ENCODE measurements at regions not wholly inside any gene's neighbourhood (a gene's known extent, or its start where the extent isn't known, plus 50 kb on each side); places are given as distances from the start of the nearest gene placed in this dataset.

DNA sequence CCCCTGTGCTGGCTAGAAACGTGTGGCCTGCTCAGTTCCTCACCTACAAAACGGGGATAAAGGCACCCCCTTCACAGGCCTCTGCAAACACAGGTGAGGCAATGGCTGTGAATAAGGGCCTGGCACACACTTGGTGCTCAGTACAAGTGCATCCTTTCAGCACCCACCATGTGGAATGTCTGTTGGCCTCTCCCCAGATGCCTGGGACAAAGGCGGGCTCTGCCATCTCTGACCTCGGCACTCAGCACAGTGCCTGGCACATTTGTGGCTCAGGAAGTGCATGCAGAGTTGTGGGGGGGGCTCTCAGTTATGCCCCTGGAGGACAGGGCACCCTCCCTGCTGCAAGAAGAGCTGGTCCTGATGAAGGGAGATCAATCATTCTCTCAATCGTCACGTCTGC lies 224.6 kb upstream of the RAB6C start:
- DNase-seq: no peak

- DNase-seq: no peak
These were observed 223.7 kb upstream of the RAB6C start for GRCh38 chr2:129755786-129756185.

DNA sequence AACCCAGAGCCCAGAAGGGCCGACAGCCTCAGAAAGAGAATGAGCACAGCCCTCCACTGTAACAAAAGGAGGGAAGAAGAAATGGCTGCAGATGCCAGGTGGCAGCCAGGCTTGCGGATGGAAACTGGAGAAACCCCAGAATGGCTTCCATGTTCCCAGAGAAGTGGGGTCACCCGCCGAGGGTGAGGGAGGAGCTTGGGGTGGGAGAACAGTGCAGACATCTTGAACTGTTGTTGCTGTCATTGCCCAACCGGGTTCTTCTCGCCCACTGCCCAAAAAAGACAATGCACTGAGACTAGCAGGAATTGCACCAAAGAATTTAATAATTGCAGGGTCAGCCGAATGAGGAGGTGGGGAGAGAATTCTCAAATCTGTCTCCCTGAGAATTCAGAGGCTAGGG lies 223.2 kb upstream of the RAB6C start:
- no peak for DNase-seq

DNA sequence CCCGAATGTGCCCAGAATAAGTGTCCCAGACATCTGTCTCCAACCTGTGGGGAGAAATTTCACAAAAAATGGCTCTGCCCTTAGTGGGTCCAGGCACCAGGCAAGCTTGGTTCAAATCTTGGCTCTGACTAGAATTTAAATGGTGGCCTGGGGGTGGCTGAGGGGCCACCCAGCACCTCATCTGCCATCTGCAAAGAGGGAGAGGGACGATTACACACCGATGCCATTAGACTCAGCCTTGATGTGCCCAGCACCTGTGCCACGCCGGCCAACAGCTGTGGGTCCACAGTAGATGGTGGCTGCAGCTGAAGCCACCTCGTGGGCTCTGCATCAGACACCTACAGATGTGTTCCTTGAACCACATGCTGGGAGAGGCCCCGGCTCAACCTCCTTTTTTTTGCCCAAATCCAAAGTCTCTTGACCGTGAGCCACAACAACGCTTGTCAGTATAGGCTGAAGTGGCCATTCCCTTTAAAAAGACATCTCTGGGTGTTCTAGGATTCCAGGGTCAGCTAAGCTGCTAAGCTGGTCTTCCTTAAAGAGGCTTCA lies 222.0 kb upstream of the RAB6C start:
- no peak for DNase-seq

GRCh38 chr2:129757915-129758783 lies 221.3 kb upstream of the RAB6C start:
- no peak for DNase-seq

DNA sequence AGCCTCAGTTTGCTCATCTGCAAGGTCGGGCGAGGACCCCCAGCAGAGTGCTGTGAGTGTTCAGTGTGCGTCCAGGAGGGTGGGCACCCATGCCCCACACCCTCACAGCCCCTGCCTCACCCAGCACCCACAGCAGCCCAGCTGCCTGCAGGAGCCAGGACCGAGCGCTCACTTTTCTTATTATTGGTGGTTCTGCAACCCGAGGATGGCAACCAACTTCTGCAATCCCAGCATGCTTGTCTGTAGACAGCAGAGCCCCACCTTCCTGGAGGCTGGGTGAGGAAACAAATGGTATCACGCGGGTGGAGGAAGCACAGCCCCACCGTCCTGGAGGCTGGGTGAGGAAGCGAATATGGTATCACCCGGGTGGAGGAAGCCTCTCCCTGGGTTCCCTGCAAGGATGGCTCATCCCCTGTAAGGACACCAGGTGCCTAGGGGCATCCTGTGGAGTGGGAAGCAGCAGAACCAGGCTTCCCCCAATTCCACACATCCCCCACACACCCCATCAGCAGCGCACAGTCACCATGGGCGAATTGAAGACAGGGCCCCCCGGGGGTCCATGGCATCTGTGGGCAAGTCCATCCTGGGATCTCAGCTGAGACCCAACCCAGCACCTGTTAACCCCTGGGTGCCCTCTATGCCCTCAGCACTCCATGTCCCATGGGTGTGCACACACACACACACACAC lies 220.5 kb upstream of the RAB6C start:
- DNase-seq: no peak

DNA sequence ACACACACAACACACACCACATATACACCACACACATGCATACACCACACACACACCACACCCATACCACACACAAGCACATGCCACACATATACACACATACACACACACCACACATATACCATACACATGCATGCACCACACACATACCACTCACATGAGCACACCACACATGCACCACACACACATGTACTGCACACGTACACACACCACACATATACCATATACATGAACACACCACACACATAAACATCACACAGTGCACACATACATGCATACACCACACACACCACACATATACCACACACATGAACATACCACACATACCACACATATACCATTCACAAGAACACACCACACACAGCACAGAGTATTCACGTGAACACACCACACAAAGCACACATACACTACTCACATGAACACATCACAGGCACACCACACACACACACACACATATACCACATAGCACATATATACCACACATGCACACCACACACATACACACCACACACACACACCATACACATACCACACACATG lies 219.9 kb upstream of the RAB6C start:
- DNase-seq: no peak

- no peak for DNase-seq
These were observed 218.8 kb upstream of the RAB6C start for GRCh38 chr2:129760669-129761068.

- DNase-seq: no peak
These were observed 217.9 kb upstream of the RAB6C start for GRCh38 chr2:129761569-129762021.

DNA sequence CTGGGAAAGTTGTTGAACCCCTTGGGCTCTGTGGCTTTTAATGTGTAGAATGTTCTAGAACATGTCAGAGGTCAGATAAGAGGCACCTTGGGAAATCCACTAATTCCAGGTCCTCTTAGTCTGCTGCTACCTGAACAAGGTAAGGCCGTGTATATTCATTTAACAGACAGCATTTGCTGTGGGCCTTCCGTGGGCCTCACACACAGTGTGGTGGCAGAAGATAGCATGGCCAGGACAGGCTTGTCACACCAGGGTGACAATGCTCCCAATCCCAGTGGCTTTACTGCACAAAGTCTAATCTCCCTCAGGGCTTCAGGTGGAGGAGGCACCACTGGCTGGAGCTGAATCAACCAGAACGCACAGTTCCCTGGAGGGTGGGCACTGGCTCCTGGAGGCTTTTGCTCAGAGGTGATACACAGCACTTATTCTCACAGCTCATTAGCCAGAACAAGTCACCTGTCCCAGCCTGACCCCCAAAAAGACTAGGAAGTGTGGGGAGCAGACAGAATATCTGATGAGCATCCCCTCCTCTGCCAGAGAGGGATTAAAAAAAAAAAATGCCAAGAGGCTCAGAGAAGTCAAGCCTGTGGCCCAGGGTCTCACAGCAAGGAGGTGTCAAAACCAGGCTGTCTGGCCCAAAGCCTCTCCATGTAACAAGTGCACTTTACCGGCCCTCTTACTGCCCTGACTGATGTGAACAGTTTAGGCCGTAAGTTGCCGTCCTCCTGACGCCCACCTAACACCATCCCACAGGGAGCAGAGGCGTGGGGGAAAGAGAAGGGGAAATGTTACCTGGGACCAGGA lies 216.9 kb upstream of the RAB6C start:
- DNase-seq: no peak

DNA sequence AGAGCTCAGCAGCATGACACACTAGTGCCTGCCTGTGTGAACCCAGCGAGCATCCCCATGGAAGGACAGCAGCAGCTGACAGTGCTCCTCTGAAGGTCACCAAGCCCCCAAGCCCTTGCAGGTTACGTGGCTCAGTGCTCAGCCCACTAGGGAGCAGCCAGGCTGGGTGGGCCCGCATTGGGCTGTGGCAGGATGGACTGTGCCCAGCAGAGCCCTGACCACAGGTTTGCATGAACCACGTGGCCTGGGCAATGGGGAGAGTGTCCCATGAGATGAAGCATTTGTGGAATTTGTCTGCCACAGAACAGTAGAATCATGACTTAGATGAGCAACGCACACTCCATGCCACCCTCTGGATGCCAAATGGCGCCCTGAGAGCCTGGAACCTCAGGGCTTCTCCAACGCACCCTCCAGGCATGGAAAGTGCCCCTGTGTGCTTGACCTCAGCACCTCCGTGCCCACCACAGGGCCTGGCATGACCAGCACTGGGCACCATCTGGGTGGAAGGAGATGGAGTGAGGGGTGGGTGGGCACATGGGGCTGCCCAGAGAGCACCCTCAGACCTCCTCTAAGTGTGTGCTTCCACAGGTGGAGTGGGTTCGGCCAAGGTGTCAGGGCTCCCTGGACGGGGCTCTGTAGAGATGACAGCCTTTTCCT lies 216.1 kb upstream of the RAB6C start:
- DNase-seq: no peak

- no peak for DNase-seq
These were observed 215.5 kb upstream of the RAB6C start for GRCh38 chr2:129763966-129764365.

- no peak for DNase-seq
These were observed 214.8 kb upstream of the RAB6C start for GRCh38 chr2:129764376-129765325.

- DNase-seq: no peak
These were observed 214.2 kb upstream of the RAB6C start for GRCh38 chr2:129765326-129765677.

GRCh38 chr2:129765678-129766351 lies 213.7 kb upstream of the RAB6C start:
- no peak for DNase-seq

DNA sequence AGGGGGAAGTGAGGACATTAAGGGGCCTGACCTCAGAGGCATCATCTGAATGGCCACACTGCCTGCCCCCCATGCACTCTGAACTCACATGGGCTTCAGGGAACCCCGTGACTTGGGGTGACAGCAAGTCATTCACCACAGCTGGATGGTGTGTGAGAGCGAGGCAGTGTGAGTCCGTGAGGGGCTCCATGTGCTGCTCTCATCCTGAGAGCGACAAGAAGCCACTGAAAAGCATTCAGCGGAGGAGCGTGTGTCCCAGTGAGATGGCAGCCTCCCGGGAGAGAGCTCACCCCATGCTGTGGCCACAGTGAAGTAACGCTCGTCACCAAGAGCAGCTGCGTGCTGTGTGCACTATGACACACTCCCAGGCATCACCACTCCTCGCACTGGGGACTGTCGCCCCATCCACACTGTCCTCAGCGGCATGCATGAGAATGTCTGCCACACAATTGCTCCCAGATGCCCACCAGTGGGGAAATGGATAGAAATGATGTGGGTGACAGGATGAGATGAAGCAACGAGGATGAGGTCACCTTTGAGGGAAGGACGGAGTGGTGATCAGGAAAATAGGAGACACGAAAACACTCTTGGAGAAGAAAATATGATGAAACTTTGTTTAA lies 213.0 kb upstream of the RAB6C start:
- no peak for DNase-seq

DNA sequence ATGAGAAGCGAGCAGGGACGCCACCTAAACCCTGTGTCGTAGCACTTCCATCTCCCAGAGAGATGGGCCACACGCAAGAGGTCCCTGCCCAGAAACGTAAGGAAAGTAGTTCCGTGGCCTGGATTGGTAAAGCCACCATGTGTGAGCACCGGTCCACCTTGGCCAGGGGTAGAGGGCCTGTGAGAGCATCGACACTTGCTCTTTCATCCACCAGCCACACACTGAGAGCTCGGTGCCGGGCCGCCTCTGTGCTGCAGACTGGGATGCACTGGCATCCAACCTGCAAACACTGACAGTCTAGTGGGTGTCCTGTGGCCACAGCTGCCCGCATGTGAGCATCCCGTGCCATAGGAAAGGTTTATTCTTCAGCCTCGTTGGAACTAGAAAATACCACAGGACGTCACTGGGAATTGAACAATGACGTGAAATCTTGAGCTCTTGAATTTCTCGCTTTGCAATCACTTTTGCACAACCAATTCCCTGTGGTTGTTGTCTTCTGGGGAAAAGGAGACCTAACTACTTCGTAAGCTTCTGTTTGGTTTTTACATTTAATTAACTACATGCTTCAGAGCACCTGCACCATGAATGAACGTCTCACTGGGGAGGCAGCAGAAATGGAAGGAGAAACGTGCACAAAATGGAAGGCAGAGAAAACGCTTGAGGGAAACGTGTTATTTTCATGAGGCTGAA lies 212.0 kb upstream of the RAB6C start:
- no peak for DNase-seq

GRCh38 chr2:129768036-129768386 lies 211.5 kb upstream of the RAB6C start:
- DNase-seq: no peak

DNA sequence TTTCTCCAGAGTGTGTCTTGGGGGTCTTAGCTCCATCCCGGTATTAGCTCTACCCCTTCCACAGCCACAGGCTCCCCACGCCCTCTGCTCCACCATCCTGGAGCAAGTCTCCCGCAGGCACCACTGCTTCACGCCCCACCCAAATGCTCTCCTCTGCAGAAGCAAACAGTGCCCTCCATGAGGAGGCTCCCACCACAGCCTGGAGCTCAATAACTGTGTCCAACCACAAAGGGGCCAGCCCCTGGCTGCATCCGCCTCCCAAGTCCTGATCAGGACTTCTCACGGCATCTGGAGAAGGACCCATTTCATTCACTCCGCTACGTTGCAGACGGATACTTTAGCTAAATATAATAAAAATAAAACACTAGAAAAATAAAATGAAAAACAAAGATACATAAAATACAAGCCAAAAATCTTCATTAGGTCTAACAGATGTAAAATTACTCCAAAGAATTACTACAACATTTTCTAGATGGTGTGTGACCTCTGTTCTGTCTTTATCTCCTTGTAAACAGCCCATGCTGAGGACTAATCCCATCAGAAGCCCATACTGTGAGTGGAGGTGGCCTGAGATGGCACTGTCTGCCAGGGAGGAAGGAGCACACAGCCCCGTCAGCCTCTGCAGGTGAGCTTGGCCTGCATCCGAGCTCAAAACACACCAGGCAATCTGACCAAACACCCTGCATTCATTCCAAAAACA lies 210.8 kb upstream of the RAB6C start:
- DNase-seq: no peak

Measured in GDM1 (cell line).